Activated CD4-positive, alpha-beta T cell treated with anti-CD3 and anti-CD28 coated beads, Interleukin-2, amount 10 ng/mL, durations not matched to agents 24 days and 14 days (primary cell): ENCODE measurements at regions not wholly inside any gene's neighbourhood (a gene's known extent, or its start where the extent isn't known, plus 50 kb on each side); places are given as distances from the start of the nearest gene placed in this dataset.
"Not testable (repeated sequence)": the region's sequence is repeated elsewhere in the genome, so short reads cannot be mapped to it uniquely, and the experiment has no call there.

Source experiments
- DNase-seq: peaks from one replicate; pipeline ENCODE4 v3.0.0; 2022
- H3K27ac Mint-ChIP-seq: one replicate; pipeline ENCODE4 v1.8.0; 2022; ENCODE audit warnings: mild to moderate bottlenecking, mixed read lengths
- H3K27me3 Mint-ChIP-seq: one replicate; pipeline ENCODE4 v1.8.0; 2022; ENCODE audit warnings: mixed read lengths
- H3K36me3 Mint-ChIP-seq: one replicate; pipeline ENCODE4 v1.8.0; 2022; ENCODE audit warnings: low read depth, mild to moderate bottlenecking, mixed read lengths
- H3K4me1 Mint-ChIP-seq: one replicate; pipeline ENCODE4 v1.8.0; 2021; ENCODE audit warnings: mixed read lengths
- H3K4me3 Mint-ChIP-seq: one replicate; pipeline ENCODE4 v1.8.0; 2022; ENCODE audit warnings: mild to moderate bottlenecking, moderate library complexity, mixed read lengths
- H3K9me3 Mint-ChIP-seq: one replicate; pipeline ENCODE4 v1.8.0; 2021; ENCODE audit warnings: mixed read lengths
- intact Hi-C: fragments of 100-400 bp; cut with micrococcal nuclease; formaldehyde crosslinking; loops from one replicate; pipeline ENCODE4 v1.15.1; 2023

GRCh38 chr2:8558956-8559355, 122.9 kb upstream of the ID2 start:
- Mint-ChIP-seq H3K4me3 (no peak overlapping the region), H3K36me3 (peaks cover 5% of the 10 kb centered on the region), H3K4me1 (peaks cover 1% of the 10 kb centered on the region), H3K27me3 (peaks cover 2% of the 10 kb centered on the region), H3K9me3 (peaks cover 32% of the 10 kb centered on the region), H3K27ac (no peak overlapping the region)
- DNase-seq: no peak
- intact Hi-C loops: no loop called here

- Mint-ChIP-seq H3K27me3 (peaks cover 2% of the 10 kb centered on the region), H3K9me3 (peaks cover 32% of the 10 kb centered on the region), H3K27ac (no peak overlapping the region), H3K4me1 (peaks cover 5% of the 10 kb centered on the region), H3K36me3 (peaks cover 5% of the 10 kb centered on the region), H3K4me3 (no peak overlapping the region)
- DNase-seq: no peak
- intact Hi-C loops: no loop called here
Observed at GRCh38 chr2:8559805-8560204, 122.1 kb upstream of the ID2 start.

- intact Hi-C loops, H3K27me3 Mint-ChIP-seq, H3K36me3 Mint-ChIP-seq, H3K4me3 Mint-ChIP-seq, H3K27ac Mint-ChIP-seq, DNase-seq, H3K4me1 Mint-ChIP-seq: not testable (repeated sequence)
- peaks cover 28% of the 10 kb centered on the region for H3K9me3 Mint-ChIP-seq
Observed at GRCh38 chr2:8561692-8562091, 120.2 kb upstream of the ID2 start.

- no peak for DNase-seq
- H3K36me3 Mint-ChIP-seq: peaks cover 2% of the 10 kb centered on the region
- H3K27ac Mint-ChIP-seq: no peak overlapping the region
- intact Hi-C loops: no loop called here
- H3K9me3 Mint-ChIP-seq: peaks cover 19% of the 10 kb centered on the region
- H3K4me3 Mint-ChIP-seq: no peak overlapping the region
- H3K27me3 Mint-ChIP-seq: no peaks in the 10 kb centered on the region
- peaks cover 5% of the 10 kb centered on the region for H3K4me1 Mint-ChIP-seq
Observed at GRCh38 chr2:8563814-8564474, 117.9 kb upstream of the ID2 start.

GRCh38 chr2:8564475-8564874, 117.4 kb upstream of the ID2 start:
- Mint-ChIP-seq H3K4me1 (peaks cover 5% of the 10 kb centered on the region), H3K27me3 (no peaks in the 10 kb centered on the region), H3K27ac (no peak overlapping the region), H3K9me3 (peaks cover 16% of the 10 kb centered on the region), H3K4me3 (no peak overlapping the region), H3K36me3 (peaks cover 2% of the 10 kb centered on the region)
- intact Hi-C loops: no loop called here
- DNase-seq: no peak

- intact Hi-C loops: no loop called here
- H3K9me3 Mint-ChIP-seq: peaks cover 15% of the 10 kb centered on the region
- no peaks in the 10 kb centered on the region for H3K27me3 Mint-ChIP-seq
- H3K4me3 Mint-ChIP-seq: no peak overlapping the region
- no peak overlapping the region for H3K27ac Mint-ChIP-seq
- peaks cover 2% of the 10 kb centered on the region for H3K36me3 Mint-ChIP-seq
- DNase-seq: no peak
- peaks cover 5% of the 10 kb centered on the region for H3K4me1 Mint-ChIP-seq
Observed at GRCh38 chr2:8565399-8566154, 116.3 kb upstream of the ID2 start.

- Mint-ChIP-seq H3K27ac (no peak overlapping the region), H3K4me1 (peaks cover 5% of the 10 kb centered on the region), H3K9me3 (peaks cover 12% of the 10 kb centered on the region), H3K27me3 (no peaks in the 10 kb centered on the region), H3K4me3 (no peak overlapping the region), H3K36me3 (no peaks in the 10 kb centered on the region)
- intact Hi-C loops: no loop called here
- DNase-seq: no peak
Observed at GRCh38 chr2:8566155-8566670, 115.6 kb upstream of the ID2 start.

GRCh38 chr2:8566774-8567468, 114.9 kb upstream of the ID2 start:
- no peaks in the 10 kb centered on the region for H3K27me3 Mint-ChIP-seq
- H3K9me3 Mint-ChIP-seq: peaks cover 10% of the 10 kb centered on the region
- H3K36me3 Mint-ChIP-seq: no peaks in the 10 kb centered on the region
- H3K4me1 Mint-ChIP-seq: peaks cover 5% of the 10 kb centered on the region
- DNase-seq: no peak
- intact Hi-C loops: no loop called here
- H3K4me3 Mint-ChIP-seq: no peak overlapping the region
- no peak overlapping the region for H3K27ac Mint-ChIP-seq

GRCh38 chr2:8567469-8568260, 114.2 kb upstream of the ID2 start:
- no peak for DNase-seq
- intact Hi-C loops: no loop called here
- Mint-ChIP-seq H3K9me3 (peaks cover 2% of the 10 kb centered on the region), H3K27ac (no peak overlapping the region), H3K27me3 (peaks cover 3% of the 10 kb centered on the region), H3K4me3 (no peak overlapping the region), H3K4me1 (peaks cover 5% of the 10 kb centered on the region), H3K36me3 (no peaks in the 10 kb centered on the region)

- Mint-ChIP-seq H3K27ac (no peak overlapping the region), H3K36me3 (no peaks in the 10 kb centered on the region), H3K4me3 (no peak overlapping the region), H3K4me1 (peaks cover 5% of the 10 kb centered on the region), H3K27me3 (peaks cover 3% of the 10 kb centered on the region), H3K9me3 (no peaks in the 10 kb centered on the region)
- no peak for DNase-seq
- intact Hi-C loops: no loop called here
Observed at GRCh38 chr2:8568543-8569302, 113.1 kb upstream of the ID2 start.

- no peaks in the 10 kb centered on the region for H3K36me3 Mint-ChIP-seq
- H3K9me3 Mint-ChIP-seq: no peaks in the 10 kb centered on the region
- no peak for DNase-seq
- H3K27ac Mint-ChIP-seq: no peak overlapping the region
- intact Hi-C loops: no loop called here
- peaks cover 3% of the 10 kb centered on the region for H3K4me1 Mint-ChIP-seq
- H3K27me3 Mint-ChIP-seq: peaks cover 3% of the 10 kb centered on the region
- no peak overlapping the region for H3K4me3 Mint-ChIP-seq
Observed at GRCh38 chr2:8569332-8569930, 112.4 kb upstream of the ID2 start.

GRCh38 chr2:8570637-8571036, 111.2 kb upstream of the ID2 start:
- intact Hi-C loops: no loop called here
- Mint-ChIP-seq H3K27me3 (peaks cover 3% of the 10 kb centered on the region), H3K4me3 (no peak overlapping the region), H3K9me3 (no peaks in the 10 kb centered on the region), H3K36me3 (no peaks in the 10 kb centered on the region), H3K27ac (no peak overlapping the region), H3K4me1 (peaks cover 12% of the 10 kb centered on the region)
- no peak for DNase-seq
